ENCODE measurements at regions not wholly inside any gene's neighbourhood (a gene's known extent, or its start where the extent isn't known, plus 50 kb on each side); places are given as distances from the start of the nearest gene placed in this dataset.

DNA sequence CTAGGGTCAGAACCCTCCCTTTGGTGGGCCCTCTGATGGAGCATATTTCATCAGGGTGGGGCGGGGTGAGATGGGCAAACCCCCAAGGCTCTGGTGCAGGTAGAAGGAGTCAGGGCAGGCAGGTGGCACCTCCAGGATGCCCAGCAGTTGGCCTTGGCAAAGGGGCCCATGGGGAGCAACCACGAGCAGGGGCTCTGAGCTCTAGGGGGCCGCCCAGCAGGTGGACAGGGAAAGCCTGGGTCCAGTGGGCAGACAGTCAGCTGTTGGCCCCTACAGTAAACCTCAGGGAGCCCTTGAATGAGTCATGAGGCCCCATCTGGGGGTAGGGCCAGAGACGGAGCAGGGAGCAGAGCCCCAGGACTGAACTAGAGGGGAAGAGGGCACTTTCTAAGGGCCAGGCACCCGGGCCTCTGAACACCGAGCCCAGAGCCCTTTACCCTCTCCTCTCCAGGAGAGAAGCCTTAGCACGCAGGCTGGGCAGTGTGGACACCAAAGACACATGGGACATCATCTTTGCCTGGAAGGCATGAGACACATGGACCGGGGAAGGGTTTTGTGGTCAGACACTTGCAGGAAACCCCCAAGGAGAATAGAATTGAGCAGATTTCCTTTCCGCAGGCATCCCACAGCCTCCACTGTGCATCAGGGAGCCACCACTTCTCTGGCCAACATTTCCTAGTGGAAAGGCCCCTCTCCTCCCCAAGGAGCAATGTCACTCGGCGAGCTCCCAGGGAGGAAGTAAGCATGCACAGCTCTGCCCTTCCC lies 257.3 kb downstream of the GLI2 start:
- no peak for DNase-seq (ENCODE audit: low read depth)

DNA sequence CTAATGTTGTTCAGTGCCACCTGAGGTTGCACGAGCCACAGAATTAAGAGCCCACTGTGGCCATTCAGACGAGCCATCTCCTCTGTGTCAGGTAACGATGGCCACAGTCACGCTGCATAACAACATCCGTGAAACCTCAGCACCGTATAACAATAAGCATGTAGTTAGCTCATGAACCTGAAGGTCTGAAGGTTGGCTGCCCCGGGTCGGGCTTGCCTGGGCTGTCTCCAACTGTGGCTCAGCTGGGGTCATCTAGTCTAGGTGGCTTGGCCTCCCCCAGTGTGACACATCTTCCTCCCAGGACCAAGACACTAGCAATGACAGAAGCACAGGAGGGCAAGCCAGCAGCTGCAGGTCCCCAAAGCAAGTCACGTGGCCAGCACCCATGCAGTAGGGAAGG lies 258.0 kb downstream of the GLI2 start:
- no peak for DNase-seq (ENCODE audit: low read depth)

DNA sequence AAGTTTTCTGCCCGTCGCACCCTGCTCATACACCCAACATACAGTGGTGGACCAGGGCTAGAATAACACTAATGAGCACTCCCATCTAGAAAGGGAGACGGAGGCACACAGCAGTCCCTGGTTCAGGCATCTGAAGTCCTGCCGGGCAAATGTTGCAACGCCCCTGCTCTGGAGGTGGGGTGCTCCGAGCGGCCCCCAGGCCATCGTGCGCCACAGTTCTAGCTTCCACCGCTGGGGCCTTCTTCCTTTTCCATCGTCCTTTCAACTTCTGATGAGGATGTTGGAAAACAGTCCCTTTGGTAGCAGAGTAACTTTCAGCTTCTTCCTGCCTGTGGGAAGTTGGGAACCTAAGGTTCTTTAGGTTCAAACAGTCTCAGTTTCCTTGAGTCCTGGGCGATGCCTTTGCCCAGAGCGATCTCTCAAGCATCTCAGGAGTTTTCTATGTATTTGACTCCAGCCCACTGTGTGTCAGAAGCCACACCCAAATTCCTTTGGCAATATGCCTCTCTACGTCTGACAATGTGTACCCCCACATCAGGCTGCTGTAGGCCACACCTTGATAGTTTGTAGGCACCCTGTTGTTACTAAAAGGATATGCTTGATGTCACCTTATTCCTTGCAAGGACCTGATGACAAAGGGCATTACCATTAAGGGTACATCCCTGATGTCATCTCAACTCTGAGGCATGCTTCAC lies 258.8 kb downstream of the GLI2 start:
- no peak for DNase-seq (ENCODE audit: low read depth)

DNA sequence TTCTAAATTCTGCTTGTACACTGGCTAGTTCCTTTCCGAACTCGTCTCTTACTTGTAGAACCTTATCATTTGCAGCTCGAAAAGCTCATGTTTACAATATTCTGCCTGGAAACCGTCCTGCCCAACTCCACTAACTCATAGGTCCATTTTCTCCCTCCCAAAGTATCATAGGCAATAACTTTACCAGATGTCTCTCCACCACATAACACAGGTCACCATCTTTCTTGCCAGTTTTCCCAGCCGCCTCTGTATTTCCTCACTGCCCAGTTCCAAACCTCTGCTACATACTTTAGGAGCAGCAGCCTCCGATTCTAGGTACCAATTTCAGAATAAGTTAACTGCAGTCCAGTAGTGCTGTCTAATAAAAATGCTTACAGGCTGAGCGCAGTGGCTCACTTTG lies 259.5 kb downstream of the GLI2 start:
- DNase-seq (ENCODE audit: low read depth): no peak

DNA sequence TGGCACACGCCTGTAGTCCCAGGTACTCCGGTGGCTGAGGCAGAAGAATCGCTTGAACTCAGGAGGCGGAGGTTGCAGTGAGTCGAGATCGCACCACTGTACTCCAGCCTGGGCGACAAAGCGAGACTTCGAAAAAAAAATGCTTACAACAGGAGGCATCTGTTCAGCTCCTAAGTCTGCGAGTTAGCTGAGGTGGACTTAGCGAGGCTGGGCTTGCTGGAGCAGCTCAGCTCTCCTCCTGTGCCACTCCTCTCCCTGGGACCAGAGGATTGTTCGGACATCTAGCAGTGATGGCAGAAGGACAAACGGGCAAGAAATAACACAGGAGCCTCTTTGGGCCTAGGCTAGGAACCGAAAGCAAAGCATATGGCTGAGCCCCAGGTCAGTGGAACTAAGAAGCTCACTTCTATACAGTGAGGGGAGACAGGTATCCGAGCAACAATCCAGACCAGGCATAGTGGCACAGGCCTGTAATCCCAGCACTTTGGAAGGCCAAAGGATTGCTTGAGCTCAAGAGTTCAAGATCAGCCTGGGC lies 260.1 kb downstream of the GLI2 start:
- DNase-seq (ENCODE audit: low read depth): no peak

DNA sequence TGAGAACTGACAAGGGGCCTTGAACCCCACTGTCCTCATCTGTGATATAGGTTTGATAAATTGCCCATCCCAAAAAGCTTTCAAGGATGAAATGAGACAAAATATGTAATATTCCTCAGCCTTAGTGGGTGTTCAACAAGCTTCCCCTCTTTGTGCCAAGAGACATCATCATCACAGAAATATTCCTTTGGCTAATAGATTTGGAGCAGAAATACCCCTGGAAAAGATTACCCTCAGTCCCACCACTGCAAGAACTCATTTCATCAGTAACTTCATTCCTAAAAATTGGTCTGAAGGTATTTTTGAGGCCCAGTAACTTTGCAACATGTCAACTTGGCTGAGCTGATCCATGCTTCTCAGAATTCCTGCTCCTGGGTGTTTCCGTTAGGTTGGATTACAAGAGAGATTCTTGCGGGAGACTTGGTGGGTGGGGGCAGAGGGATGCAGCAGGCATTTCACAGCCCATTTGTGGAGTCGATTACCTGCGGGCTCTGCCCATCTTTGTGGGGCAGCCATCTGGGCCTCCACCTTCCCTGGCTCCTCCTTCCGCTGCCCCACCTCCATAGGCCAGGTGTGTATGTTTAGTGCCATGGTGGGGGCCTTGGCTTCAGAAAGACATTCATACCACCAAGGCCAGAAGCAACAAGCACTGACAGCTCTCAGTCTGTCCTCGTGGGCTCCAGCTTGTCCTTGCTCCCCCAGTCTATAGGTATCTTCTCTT lies 263.9 kb downstream of the GLI2 start:
- DNase-seq (ENCODE audit: low read depth): no peak

DNA sequence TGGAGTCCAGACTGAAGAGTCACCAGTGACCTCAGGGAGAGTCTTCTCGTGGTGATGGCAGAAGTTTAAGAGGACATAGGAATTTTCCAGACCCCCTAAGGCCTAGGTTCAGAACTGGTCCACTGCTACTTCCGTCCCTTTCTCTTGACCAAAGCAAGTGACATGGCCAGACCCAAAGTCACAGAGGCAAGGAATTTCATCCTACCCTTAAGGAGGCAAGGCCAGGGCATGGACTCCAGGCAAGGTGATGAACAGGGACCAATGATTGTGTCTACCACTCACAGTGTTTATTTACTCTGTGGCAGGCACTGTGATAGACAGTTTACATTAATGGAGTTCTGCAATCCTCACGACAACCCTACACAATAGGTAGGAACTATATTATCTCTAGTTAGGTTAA lies 265.1 kb downstream of the GLI2 start:
- no peak for DNase-seq (ENCODE audit: low read depth)

DNA sequence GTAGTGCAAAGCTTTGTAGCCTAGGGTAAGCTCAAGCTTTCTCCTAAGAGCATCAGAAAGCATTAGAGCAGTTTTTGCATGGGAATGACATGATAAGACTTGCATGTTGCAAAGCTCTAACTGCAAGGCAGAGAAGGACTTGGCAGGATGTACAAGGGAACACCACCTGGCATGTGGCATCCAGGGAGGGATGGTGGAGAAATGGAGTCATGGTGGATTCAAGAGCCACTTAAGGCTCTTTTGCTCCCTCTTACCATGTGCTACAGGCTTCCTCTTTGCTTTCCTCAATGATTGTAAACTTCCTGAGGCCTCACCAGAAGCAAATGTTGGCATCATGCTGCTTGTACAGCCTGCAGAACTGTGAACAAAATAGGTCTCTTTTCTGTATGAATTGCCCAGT lies 266.0 kb downstream of the GLI2 start:
- no peak for DNase-seq (ENCODE audit: low read depth)

DNA sequence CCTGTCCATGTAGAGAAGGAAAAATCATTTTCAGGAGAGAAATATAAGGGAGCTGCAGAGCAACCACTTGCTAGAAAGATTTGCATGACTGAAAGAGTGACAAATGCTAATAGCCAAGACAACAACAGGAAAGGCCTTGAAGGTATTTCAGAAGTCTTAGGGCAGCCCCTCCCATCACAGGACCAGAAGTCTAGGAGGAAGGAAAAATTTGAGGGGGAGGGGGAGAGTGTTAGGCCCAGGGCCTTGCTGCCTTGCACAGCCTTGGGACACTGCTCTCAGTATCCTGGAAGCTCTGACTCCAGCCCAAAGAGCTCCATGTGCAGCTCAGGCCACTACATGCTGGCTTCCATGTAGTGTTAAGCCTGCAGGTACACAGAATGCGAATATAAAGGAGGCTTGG lies 266.9 kb downstream of the GLI2 start:
- DNase-seq (ENCODE audit: low read depth): no peak

DNA sequence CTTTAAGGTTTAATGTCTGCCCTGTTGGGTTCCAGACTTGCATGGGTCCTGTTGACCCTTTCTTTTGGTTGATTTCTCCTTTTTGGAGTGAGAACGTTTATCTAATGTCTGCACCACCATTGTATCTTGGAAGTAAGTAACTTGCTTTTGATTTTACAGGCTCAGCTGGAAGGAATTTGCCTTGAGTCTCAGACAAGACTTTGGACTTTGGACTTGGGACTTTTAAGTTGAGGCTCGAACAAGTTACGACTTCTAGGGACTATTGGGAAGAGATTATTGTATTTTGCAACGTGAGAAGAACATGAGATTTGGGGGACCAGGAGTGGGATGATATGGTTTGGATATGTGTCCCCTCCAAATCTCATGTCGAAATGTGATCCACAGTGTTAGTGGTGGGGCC lies 267.7 kb downstream of the GLI2 start:
- DNase-seq (ENCODE audit: low read depth): no peak

DNA sequence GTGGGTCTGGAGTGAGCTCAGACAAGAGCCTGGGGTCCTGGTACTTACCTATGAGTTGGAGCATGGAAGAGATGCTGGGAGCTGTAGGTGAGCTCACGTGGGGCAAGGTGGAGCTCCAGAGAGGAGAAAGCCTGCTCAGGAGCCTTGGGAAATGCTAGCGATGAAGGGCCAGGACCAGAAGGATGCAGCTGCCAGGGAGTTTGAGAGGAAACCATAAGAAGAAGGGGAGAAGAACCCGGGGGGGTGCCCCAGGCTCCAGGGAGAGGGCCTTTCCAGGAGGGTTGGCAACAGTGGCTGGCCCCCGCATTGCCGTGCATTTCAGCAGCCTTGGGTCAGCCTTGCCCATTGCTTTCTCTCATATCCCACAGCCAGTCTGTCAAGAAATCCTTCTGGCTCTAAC lies 268.7 kb downstream of the GLI2 start:
- DNase-seq (ENCODE audit: low read depth): no peak

DNA sequence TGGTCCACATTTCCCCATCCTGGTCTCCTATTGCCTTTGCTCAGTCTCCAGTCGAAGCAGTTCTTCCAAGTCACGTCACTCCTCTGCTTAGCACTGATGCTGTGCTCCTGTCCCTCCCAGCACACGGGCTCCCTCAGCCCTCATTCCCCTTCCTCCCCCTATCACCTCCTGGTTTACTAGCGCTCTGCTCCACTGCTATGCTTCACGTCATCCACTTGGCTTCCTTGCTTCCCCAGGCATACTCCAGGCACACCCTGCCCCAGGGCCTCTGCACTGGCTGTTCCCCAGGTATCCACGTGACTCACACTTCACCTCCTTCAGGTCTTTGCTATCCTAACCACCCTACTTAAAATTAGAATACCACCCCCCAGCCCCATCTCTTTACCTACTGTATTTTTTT lies 269.3 kb downstream of the GLI2 start:
- no peak for DNase-seq (ENCODE audit: low read depth)

DNA sequence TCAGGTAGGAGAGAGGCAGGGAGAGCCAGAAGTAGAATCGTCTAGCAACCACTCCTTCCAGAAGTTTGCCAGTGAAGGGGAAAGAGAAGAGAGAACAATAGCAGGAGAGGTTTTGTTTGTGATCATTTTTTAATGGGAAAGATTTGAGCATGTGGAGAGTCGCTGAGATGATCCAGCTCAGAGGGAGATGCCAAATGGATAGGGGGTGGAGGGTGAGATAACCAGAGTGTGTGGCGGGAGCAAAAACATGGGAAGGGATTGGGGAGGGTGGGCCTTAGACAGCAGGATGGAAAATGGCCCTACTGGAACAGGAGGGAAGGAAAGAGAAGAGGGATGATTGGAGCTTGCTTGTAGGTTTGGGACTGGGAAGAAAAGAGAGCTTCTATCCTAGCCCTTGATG lies 269.8 kb downstream of the GLI2 start:
- no peak for DNase-seq (ENCODE audit: low read depth)

DNA sequence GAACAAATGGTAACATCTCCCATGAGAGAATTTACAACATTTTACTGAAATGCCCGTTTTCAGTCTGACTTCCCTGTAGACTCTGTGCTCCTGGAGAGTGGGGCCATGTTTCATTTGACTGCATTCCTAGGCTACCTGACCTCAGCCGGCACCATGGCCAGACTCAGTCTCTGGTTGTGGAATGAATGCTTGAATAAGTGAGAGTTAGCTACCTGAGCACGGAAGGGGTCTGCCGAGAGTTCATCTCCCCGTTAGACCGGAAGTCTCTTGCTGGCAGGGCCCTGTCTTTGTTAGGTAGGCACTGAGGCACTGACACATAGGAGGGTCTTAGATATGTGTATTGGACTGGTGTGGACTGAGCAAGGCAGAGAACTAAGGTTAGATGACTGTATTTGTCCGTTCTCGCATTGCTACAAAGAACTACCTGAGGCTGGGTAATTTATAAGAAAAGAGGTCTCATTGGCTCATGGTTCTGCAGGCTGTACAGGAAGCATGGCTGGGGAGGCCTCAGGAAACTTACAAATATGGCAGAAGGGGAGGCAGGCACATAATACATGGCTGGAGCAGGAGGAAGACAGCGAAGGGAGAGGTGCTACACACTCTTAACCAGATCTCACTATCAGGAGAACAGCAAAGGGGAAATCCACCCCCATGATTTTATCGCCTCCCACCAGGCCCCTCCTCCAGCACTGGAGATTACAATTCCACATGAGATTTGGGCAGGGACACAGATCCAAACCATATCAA lies 271.2 kb downstream of the GLI2 start:
- no peak for DNase-seq (ENCODE audit: low read depth)

DNA sequence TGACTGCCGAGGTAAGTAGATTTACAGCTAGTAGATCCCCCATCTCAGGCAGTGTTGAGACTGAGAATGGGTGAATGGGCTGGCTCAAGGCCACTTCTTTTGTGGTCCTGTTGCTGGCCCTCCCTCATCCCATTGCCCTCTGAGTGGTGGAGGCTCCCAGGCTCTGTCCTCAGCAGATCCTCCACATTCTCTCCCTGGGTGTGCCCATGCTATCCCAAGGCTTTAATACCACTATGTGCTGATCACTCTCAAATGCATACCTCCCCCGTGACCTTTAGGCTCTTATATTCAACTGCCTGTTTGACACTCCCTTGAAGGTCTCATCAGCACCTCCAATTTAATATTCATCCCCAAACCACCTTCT lies 271.8 kb downstream of the GLI2 start:
- DNase-seq (ENCODE audit: low read depth): no peak

DNA sequence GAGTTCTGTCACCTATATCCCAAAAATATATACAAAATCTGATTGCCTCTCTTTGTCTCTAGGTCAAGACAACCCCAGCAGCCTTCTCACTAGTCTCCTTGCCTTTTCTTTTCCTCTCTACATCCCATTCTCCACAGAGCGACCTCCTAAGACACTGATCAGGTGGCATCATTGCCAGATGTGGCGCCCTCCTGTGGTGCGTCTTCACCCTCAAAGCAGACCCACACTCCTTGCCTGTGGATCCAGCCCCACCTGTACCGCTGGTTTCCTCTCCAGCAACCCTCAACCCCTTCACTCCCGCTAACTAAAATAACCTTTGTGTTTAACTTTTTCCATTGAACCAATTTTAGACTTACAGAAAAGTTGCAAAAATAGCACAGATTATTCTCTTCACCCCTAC lies 273.3 kb downstream of the GLI2 start:
- no peak for DNase-seq (ENCODE audit: low read depth)

DNA sequence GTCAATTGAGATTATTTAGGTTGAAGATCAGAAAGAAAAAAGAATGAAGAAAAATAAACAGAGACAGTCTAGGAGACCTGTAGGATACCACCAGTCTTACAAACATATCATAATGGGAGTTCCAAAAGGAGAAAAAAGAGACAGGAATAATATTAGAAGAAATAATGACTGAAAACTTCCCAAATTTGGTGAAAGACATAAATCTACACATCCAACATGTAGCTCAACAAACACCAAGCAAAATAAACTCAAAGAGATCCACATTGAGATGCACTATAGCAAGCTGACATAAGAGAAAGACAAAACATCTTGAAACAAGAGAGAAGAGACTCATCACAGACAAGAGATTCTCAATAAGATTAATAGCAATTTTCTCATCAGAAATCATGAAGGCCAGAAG lies 274.0 kb downstream of the TFCP2L1 start:
- DNase-seq (ENCODE audit: low read depth): no peak

DNA sequence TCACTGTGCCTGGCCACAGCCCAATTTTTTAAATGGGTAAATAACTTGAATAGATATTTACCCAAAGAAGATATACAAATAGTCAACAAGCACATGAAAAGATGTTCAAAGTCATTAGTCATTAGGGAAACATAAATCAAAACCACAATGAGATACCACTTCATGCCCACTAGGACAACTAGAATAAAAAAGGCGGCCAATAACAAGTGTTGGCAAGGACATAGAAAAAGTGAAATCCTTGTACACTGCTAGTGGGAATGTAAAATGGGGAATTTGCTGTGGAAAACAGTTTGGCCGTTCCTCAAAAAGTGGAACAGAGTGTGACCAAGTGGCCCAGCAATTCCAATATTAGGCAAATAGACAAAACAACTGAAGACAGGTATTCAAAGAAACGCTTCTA lies 270.1 kb downstream of the TFCP2L1 start:
- DNase-seq (ENCODE audit: low read depth): no peak

DNA sequence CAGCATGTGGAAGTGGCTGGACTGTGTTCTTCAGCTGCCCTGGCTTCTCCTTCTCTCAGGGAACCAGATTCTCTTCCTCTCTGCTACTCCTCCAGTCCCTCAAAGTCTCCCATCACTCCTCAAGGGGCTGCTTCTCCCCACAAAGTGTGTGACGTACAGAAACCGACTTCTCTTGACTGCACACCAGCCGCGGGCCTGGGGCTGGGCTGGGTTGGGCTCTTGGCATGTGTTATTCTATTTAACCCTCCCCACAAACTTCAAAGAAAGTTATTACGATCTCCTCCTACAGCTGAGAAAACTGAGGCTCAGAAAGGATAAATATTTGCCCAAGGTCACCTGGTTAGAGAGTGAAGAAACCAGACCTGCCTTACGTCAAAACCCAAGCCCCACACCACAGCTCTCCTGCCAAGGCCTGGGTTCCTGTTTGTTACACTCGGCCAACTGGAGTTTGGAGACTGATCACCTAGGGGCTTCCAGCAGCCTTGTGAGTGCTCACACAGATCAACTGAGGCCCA lies 269.0 kb downstream of the TFCP2L1 start:
- no peak for DNase-seq (ENCODE audit: low read depth)

DNA sequence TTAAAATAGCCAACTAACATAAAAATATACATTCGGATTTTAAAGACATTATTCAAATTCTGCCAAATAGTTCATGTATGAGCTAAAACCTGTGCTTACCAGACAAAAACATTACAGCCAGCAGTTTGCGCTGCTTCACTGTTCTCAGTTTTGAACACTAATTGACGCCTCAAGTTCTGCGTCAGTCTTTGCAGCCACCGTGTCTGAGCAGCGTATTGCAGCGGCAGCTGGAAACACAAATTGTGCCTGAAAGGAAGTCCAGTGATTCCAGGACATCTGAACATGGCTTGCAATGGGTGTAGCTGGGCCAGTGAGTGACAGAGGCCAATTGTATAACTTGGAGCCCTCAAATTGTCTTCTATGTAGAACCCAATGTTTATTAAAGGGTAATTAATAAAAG lies 267.6 kb downstream of the TFCP2L1 start:
- no peak for DNase-seq (ENCODE audit: low read depth)

DNA sequence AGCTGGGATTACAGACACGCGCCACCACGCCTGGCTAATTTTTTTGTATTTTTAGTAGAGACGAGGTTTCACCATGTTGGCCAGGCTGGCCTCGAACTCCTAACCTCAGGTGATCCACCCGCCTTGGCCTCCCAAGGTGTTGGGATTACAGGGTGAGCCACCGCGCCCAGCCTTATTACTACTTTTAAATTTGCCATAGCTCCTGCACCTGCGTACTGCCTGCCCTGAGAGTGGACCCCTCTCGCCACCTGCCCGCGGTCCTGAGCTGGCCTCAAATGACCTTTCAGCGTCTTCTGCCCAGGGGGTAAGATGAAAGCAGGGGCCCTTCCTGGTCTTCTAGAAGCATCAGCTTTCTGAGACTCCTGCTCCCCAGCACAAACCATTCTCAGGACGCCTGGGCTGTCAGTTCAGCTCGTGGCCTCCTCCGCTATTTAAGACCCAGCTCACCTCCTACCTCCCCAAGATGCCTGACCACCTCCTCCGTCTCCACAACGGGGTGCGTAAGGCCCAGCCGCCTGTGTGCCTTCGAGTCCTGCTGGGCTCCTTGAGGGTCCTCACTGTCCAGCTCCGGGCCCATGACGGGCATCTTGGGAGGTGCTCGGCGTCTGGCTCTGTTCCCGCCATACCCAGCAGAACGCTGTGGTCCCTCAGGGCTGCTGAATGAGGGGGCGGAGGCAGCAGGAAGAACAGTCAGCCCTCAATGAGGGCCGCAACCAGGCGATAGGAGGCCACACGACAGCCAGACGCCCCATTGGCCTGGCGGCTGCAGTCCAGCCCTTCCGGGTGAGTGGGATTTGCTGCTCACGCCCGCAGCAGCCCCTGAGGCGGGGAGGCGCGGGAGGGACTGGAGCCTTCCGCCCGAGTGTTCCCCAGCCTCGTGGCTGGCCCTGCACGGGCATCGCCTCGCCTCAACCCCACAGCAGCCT lies 266.6 kb downstream of the TFCP2L1 start:
- no peak for DNase-seq (ENCODE audit: low read depth)

All from stimulated activated CD8-positive, alpha-beta memory T cell treated with anti-CD3 and anti-CD28 coated beads, Interleukin-12 subunit alpha, Interleukin-12 subunit beta, amount 100 ng/mL, for 1 hour (primary cell).